Fibroblast of lung (primary cell): ENCODE measurements at regions not wholly inside any gene's neighbourhood (a gene's known extent, or its start where the extent isn't known, plus 50 kb on each side); places are given as distances from the start of the nearest gene placed in this dataset.

ENCODE experiments used
- DNase-seq, 2 donors: peaks; one replicate each; pipeline versions ENCODE4 v3.0.0 to v3.0.0-alpha.2; 2010; ENCODE audit warnings: low read depth in 2 of 2
- H2AFZ ChIP-seq: 2 replicates; pipeline ENCODE4 v1.5.1; 2012; ENCODE audit warnings: low read length, control low read depth, inconsistent platforms
- H3K27ac ChIP-seq: 2 replicates; pipeline ENCODE4 v1.5.1; 2011; ENCODE audit warnings: low read length, control low read depth; ENCODE audit not compliant: insufficient read depth
- H3K27me3 ChIP-seq: 2 replicates; pipeline ENCODE4 v1.5.1; 2011; ENCODE audit warnings: mild to moderate bottlenecking, low read length; ENCODE audit not compliant: control insufficient read depth, insufficient read depth
- H3K36me3 ChIP-seq: 2 replicates; pipeline ENCODE4 v1.5.1; 2011; ENCODE audit warnings: low read length; ENCODE audit not compliant: control insufficient read depth, insufficient read depth
- H3K4me1 ChIP-seq: 2 replicates; pipeline ENCODE4 v1.5.1; 2011; ENCODE audit warnings: low read length; ENCODE audit not compliant: control insufficient read depth, insufficient read depth; ENCODE audit errors: extremely low read depth
- H3K4me2 ChIP-seq: 2 replicates; pipeline ENCODE4 v1.5.1; 2011; ENCODE audit warnings: low read length, control low read depth; ENCODE audit not compliant: insufficient read depth; ENCODE audit errors: extremely low read depth
- H3K4me3 ChIP-seq, 4 experiments: fragments of 200-600 bp in 1 of 4; sonication (generic) in 1 of 4; replicated peaks in 1 of 4; 2 replicates each; pipeline ENCODE4 v1.5.1; 2011 to 2016; ENCODE audit warnings: low read length in 4 of 4, low read depth in 3 of 4, mild to moderate bottlenecking in 3 of 4, control low read depth in 2 of 4, inconsistent platforms in 1 of 4, mixed read lengths in 1 of 4; ENCODE audit not compliant: insufficient read depth in 1 of 4; ENCODE audit errors: control extremely low read depth in 1 of 4
- H3K79me2 ChIP-seq: 2 replicates; pipeline ENCODE4 v1.5.1; 2012; ENCODE audit warnings: mild to moderate bottlenecking, low read length, inconsistent platforms; ENCODE audit not compliant: control insufficient read depth, insufficient read depth
- H3K9ac ChIP-seq: 2 replicates; pipeline ENCODE4 v1.5.1; 2011; ENCODE audit warnings: mild to moderate bottlenecking, low read length, control low read depth; ENCODE audit not compliant: insufficient read depth
- H3K9me3 ChIP-seq: 2 replicates; pipeline ENCODE4 v1.5.1; 2012; ENCODE audit warnings: low read depth, low read length; ENCODE audit not compliant: control insufficient read depth, insufficient read depth
- H4K20me1 ChIP-seq: 2 replicates; pipeline ENCODE4 v1.5.1; 2011; ENCODE audit warnings: low read length; ENCODE audit not compliant: control insufficient read depth, insufficient read depth; ENCODE audit errors: extremely low read depth
- EZH2 ChIP-seq: IDR thresholded peaks from 2 replicates; pipeline ENCODE4 v1.5.1; 2012; ENCODE audit warnings: low read length, control low read depth, mild to moderate bottlenecking; ENCODE audit errors: missing control alignments
- TF ChIP-seq, protein P1 (sequence below), 2 donors: IDR thresholded peaks in 1 of 2; conservative IDR thresholded peaks in 1 of 2; 1 replicate in 1 of 2; 2 replicates in 1 of 2; pipeline ENCODE4 v1.5.1; 2011 to 2012; ENCODE audit warnings: low read length in 2 of 2, control low read depth in 1 of 2, inconsistent platforms in 1 of 2, low read depth in 1 of 2, mild to moderate bottlenecking in 1 of 2

DNA sequence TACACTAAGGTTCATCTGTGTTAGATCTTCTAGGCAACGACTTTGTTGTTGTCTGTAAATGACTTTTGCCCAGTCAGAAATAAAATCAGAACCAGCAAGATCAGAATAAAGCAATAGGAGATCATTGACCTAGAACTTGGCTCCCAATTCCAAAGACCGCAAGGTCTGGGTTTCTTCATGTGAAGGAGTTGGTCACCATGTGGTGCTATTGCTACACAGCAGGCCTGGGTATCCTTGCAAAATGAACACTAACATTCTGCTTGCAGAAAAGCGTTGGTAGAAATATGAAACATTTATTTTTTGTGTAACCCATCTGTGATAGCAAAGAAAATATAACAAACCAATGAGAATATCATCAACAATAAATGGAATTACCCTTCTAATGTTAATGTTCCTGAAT, 831.0 kb downstream of the NXPH1 start:
- peak in 1 of 2 donors; percentile 2 for DNase-seq
- Histone ChIP-seq H4K20me1 (no peaks in the 10 kb centered on the region), H3K27ac (no peak overlapping the region), H3K36me3 (no peaks in the 10 kb centered on the region), H3K4me1 (no peaks in the 10 kb centered on the region), H3K9ac (no peak overlapping the region), H3K9me3 (no peaks in the 10 kb centered on the region), H3K4me2 (no peak overlapping the region), H2AFZ (no peak overlapping the region), H3K4me3 (no peak overlapping the region), H3K27me3 (no peaks in the 10 kb centered on the region), H3K79me2 (no peaks in the 10 kb centered on the region)
- TF ChIP-seq EZH2: no peak
- TF ChIP-seq, protein P1, sequence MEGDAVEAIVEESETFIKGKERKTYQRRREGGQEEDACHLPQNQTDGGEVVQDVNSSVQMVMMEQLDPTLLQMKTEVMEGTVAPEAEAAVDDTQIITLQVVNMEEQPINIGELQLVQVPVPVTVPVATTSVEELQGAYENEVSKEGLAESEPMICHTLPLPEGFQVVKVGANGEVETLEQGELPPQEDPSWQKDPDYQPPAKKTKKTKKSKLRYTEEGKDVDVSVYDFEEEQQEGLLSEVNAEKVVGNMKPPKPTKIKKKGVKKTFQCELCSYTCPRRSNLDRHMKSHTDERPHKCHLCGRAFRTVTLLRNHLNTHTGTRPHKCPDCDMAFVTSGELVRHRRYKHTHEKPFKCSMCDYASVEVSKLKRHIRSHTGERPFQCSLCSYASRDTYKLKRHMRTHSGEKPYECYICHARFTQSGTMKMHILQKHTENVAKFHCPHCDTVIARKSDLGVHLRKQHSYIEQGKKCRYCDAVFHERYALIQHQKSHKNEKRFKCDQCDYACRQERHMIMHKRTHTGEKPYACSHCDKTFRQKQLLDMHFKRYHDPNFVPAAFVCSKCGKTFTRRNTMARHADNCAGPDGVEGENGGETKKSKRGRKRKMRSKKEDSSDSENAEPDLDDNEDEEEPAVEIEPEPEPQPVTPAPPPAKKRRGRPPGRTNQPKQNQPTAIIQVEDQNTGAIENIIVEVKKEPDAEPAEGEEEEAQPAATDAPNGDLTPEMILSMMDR (conservative IDR thresholded peaks at IDR 0.05 in 1 of 2, IDR thresholded peaks at IDR 0.05 in 1 of 2; ENCODE audit: low read depth in 1 of 2, low read length in 2 of 2): no peak

DNA sequence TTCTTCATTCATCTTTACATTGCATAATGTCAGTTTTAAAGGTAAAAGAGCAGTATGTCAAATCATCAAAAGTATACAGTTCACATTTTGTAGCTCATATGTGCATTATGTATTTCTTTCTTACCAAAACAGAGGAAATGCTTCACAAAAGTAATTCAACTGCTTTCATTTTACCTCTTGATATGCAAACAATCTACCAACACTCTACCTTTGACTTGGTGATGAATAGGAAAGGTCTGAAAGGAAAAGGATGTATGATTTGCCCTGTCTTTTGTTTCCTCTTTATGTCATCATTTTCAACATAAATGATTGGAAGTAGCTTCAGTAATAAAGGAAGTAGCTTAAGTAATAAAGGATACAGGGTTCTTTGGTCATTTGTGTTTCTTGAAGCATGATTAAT, 846.7 kb downstream of the NXPH1 start:
- no peaks in the 10 kb centered on the region for H3K27me3 ChIP-seq
- no peak for DNase-seq
- H3K4me2 ChIP-seq: no peak overlapping the region
- no peak overlapping the region for H2AFZ ChIP-seq
- H3K27ac ChIP-seq: no peak overlapping the region
- H3K36me3 ChIP-seq: no peaks in the 10 kb centered on the region
- H3K9me3 ChIP-seq: no peaks in the 10 kb centered on the region
- H3K4me1 ChIP-seq: no peaks in the 10 kb centered on the region
- no peak overlapping the region for H3K4me3 ChIP-seq
- no peak overlapping the region for H3K9ac ChIP-seq
- no peaks in the 10 kb centered on the region for H3K79me2 ChIP-seq
- no peaks in the 10 kb centered on the region for H4K20me1 ChIP-seq
- TF ChIP-seq, protein P1 (conservative IDR thresholded peaks at IDR 0.05 in 1 of 2, IDR thresholded peaks at IDR 0.05 in 1 of 2; ENCODE audit: low read depth in 1 of 2, low read length in 2 of 2): no peak
- TF ChIP-seq EZH2: no peak

DNA sequence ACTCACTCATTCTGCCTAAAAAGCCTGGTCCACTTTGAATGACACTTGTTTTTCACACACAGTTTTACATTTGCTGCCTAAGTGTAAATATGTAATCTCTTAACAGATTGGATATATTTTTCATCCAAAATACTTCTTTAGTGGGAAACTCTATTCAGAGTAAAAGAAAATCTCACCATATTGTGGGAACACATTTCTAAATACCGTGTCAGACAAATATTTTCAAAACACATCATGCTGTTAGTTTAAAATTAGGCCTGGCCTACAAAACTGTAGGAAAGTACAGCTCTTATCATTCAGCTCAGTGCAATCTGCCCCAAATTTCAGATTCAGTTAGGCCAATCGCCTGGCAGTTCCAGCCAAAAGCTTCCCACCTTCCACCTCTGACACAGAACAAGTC, 849.8 kb downstream of the NXPH1 start:
- TF ChIP-seq EZH2: no peak
- TF ChIP-seq, protein P1 (conservative IDR thresholded peaks at IDR 0.05 in 1 of 2, IDR thresholded peaks at IDR 0.05 in 1 of 2; ENCODE audit: low read depth in 1 of 2, low read length in 2 of 2): no peak
- Histone ChIP-seq H2AFZ (no peak overlapping the region), H3K9ac (no peak overlapping the region), H3K4me1 (no peaks in the 10 kb centered on the region), H3K4me3 (no peak overlapping the region), H3K9me3 (no peaks in the 10 kb centered on the region), H3K27ac (no peak overlapping the region), H3K4me2 (no peak overlapping the region), H4K20me1 (no peaks in the 10 kb centered on the region), H3K79me2 (no peaks in the 10 kb centered on the region), H3K27me3 (no peaks in the 10 kb centered on the region), H3K36me3 (no peaks in the 10 kb centered on the region)
- DNase-seq: no peak
